Smooth muscle cell (in vitro differentiated cells): ENCODE measurements at regions not wholly inside any gene's neighbourhood (a gene's known extent, or its start where the extent isn't known, plus 50 kb on each side); places are given as distances from the start of the nearest gene placed in this dataset.

Experiments
- DNase-seq: peaks from one replicate; lab custom pipeline; 2025; ENCODE audit not compliant: unreplicated experiment; lab: John Stamatoyannopoulos, UW
- H2AFZ ChIP-seq: fragments of 200-600 bp; sonication (generic); 2 replicates; pipeline ENCODE4 v1.6.0; 2016; ENCODE audit warnings: antibody characterized with exemption, low read depth, mild to moderate bottlenecking
- H3F3A ChIP-seq: fragments of 200-600 bp; sonication (generic); 2 replicates; pipeline ENCODE4 v1.6.0; 2017; ENCODE audit warnings: antibody characterized with exemption, low read depth
- H3K27ac ChIP-seq: fragments of 200-600 bp; sonication (generic); 2 replicates; pipeline ENCODE4 v1.5.1; 2016; ENCODE audit warnings: low read depth, mild to moderate bottlenecking
- H3K27me3 ChIP-seq: fragments of 200-600 bp; sonication (generic); 2 replicates; pipeline ENCODE4 v1.6.1; 2016; ENCODE audit warnings: low read depth, mild to moderate bottlenecking
- H3K36me3 ChIP-seq: fragments of 200-600 bp; sonication (generic); 2 replicates; pipeline ENCODE4 v1.5.1; 2016; ENCODE audit warnings: low read depth
- H3K4me1 ChIP-seq: fragments of 200-600 bp; sonication (generic); 2 replicates; pipeline ENCODE4 v1.5.1; 2016; ENCODE audit warnings: low read depth
- H3K4me2 ChIP-seq: fragments of 200-600 bp; sonication (generic); 2 replicates; pipeline ENCODE4 v1.6.0; 2016; ENCODE audit warnings: mild to moderate bottlenecking
- H3K4me3 ChIP-seq: fragments of 200-600 bp; sonication (generic); 2 replicates; pipeline ENCODE4 v1.5.1; 2016; ENCODE audit warnings: mild to moderate bottlenecking
- H3K79me2 ChIP-seq: fragments of 200-600 bp; sonication (generic); 2 replicates; pipeline ENCODE4 v1.6.0; 2016; ENCODE audit warnings: low read depth, mild to moderate bottlenecking
- H3K9ac ChIP-seq: fragments of 200-600 bp; sonication (generic); 2 replicates; pipeline ENCODE4 v1.6.0; 2016; ENCODE audit warnings: low read depth
- H3K9me3 ChIP-seq: fragments of 200-600 bp; sonication (generic); replicated peaks from 2 replicates; pipeline ENCODE4 v1.5.1; 2016; ENCODE audit warnings: low read depth
- H4K20me1 ChIP-seq: fragments of 200-600 bp; sonication (generic); 2 replicates; pipeline ENCODE4 v1.6.0; 2016; ENCODE audit warnings: low read depth
- WGBS: methylation state at CpG from one replicate; pipeline ENCODE4 v1.1.7; 2016; ENCODE audit warnings: low lambda C conversion rate; 5-methylcytosine and 5-hydroxymethylcytosine counted together
- TF ChIP-seq, protein P1 (sequence below): fragments of 200-600 bp; sonication (generic); IDR thresholded peaks from 2 replicates; pipeline ENCODE4 v1.5.1; 2017; ENCODE audit warnings: borderline replicate concordance, mild to moderate bottlenecking, antibody characterized with exemption; ENCODE audit not compliant: insufficient read depth, poor library complexity, severe bottlenecking

DNA sequence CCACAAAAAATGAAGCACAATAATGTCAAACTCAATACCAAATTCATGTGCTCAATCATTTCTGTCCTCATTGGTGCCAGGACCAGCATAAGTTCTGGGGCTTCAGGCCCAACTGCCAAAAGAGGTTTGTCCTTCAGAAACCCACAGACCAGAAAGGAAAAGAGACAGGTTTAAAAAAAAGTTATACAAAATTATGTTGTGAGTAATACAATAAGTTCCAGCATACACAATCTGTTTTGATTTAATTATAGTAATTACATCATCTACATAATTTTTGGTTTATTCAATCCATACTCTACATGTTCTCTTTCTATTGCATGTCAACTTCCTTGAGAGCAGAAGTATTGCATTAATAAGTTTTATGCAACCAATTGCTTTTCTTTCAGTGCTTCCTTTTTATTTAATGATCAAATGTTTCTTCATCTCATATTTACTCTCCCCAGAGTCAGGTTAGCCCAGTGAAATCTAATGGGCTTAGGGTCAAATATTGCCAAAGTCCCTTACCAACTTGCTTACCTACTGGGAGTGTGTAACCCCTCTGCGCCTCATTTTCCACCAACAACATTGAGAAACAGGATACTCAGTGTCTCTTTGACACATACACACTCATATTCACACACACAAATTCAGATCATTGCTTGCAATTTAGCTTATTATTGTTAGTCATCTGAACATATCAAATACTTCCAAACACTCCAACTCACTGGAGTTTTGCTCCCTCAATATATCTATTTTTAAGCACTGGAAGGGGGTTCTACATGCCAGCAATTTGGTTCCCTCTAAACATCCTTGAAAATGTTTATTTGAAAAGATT is 424.4 kb upstream of the MARCKS start:
- no peak for DNase-seq
- no peaks in the 10 kb centered on the region for H4K20me1 ChIP-seq
- H3K4me1 ChIP-seq = no peaks in the 10 kb centered on the region
- H3K36me3 ChIP-seq = no peaks in the 10 kb centered on the region
- H3F3A ChIP-seq = peaks cover 5% of the 10 kb centered on the region
- no peak overlapping the region for H3K9ac ChIP-seq
- peak overlapping the region; percentile 42 for H3K4me2 ChIP-seq
- H3K27ac ChIP-seq = peak overlapping the region; percentile 28
- no peaks in the 10 kb centered on the region for H3K79me2 ChIP-seq
- no peaks in the 10 kb centered on the region for H3K9me3 ChIP-seq
- no peak overlapping the region for H3K4me3 ChIP-seq
- TF ChIP-seq, protein P1, sequence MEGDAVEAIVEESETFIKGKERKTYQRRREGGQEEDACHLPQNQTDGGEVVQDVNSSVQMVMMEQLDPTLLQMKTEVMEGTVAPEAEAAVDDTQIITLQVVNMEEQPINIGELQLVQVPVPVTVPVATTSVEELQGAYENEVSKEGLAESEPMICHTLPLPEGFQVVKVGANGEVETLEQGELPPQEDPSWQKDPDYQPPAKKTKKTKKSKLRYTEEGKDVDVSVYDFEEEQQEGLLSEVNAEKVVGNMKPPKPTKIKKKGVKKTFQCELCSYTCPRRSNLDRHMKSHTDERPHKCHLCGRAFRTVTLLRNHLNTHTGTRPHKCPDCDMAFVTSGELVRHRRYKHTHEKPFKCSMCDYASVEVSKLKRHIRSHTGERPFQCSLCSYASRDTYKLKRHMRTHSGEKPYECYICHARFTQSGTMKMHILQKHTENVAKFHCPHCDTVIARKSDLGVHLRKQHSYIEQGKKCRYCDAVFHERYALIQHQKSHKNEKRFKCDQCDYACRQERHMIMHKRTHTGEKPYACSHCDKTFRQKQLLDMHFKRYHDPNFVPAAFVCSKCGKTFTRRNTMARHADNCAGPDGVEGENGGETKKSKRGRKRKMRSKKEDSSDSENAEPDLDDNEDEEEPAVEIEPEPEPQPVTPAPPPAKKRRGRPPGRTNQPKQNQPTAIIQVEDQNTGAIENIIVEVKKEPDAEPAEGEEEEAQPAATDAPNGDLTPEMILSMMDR = no peak
- no peak overlapping the region for H2AFZ ChIP-seq
- WGBS = 100% methylated on average over 1 of the region's 1 CpG
- H3K27me3 ChIP-seq = no peaks in the 10 kb centered on the region

DNA sequence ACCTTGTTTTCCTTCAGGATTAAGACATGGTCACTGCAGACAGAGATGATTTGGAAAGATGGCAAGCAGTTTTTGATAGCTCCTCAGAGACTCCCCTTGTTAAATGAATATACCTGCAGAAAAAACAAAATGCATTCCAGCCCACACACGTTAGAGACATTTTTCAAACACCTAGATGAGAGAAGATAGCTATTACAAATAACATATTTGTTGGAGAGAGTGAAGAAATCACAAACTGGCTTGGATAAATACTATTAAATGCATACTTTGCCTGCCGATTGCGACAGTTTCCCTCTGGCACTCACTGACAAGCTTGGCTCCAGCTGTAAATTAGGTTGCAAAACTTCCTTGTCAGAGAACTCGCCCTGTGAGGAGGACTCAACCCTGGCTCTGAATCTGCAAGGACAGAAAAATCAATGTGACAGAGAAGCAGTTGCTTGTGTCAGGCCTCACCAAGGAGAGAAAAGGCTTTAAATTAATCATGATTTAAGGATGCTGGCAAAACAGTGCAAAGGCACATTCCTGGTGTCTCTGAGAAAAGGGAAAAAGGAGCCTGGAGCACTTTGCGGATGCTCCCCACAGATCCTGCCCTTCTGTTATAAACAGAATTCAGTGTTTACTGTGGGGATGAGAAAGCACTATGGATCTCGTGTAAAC is 423.7 kb upstream of the MARCKS start:
- Histone ChIP-seq H4K20me1 (no peaks in the 10 kb centered on the region), H3K4me3 (no peak overlapping the region), H3K4me1 (no peaks in the 10 kb centered on the region), H3F3A (peaks cover 5% of the 10 kb centered on the region), H3K9ac (no peak overlapping the region), H3K4me2 (peak overlapping the region; percentile 42), H2AFZ (peak overlapping the region; percentile 82), H3K79me2 (no peaks in the 10 kb centered on the region), H3K36me3 (no peaks in the 10 kb centered on the region), H3K27ac (peak overlapping the region; percentile 28), H3K27me3 (no peaks in the 10 kb centered on the region), H3K9me3 (no peaks in the 10 kb centered on the region)
- WGBS = 27% methylated on average over 6 of the region's 6 CpGs
- TF ChIP-seq, protein P1 = no peak
- DNase-seq = no peak

DNA sequence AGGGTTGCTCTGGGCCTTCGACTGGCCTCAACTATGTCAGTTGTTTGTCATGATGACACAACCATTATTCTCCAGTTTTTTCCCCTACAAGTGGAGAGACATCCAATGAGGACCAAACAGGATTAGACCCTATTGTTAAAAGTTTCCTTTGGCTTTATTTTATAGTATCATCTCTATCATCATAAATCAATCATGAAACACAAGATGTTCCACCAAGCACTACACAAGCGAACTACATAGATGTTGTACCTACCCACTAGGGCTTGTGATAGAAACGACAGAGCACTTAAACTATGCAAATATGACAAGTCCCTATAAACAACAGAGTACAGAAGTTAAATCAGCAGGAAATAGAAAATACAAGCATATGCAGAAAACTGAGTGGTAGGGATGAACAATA is 422.5 kb upstream of the MARCKS start:
- peaks cover 5% of the 10 kb centered on the region for H3F3A ChIP-seq
- H3K9ac ChIP-seq = no peak overlapping the region
- no peaks in the 10 kb centered on the region for H3K79me2 ChIP-seq
- H3K9me3 ChIP-seq = no peaks in the 10 kb centered on the region
- H3K27ac ChIP-seq = no peak overlapping the region
- TF ChIP-seq, protein P1 = no peak
- WGBS = 93% methylated on average over 3 of the region's 3 CpGs
- no peak for DNase-seq
- H2AFZ ChIP-seq = no peak overlapping the region
- no peaks in the 10 kb centered on the region for H3K4me1 ChIP-seq
- no peaks in the 10 kb centered on the region for H3K27me3 ChIP-seq
- H3K4me3 ChIP-seq = no peak overlapping the region
- no peaks in the 10 kb centered on the region for H3K36me3 ChIP-seq
- H3K4me2 ChIP-seq = no peak overlapping the region
- H4K20me1 ChIP-seq = no peaks in the 10 kb centered on the region
